IMR-90 (cell line): ENCODE measurements at regions not wholly inside any gene's neighbourhood (a gene's known extent, or its start where the extent isn't known, plus 50 kb on each side); places are given as distances from the start of the nearest gene placed in this dataset.

Experiments
- ATAC-seq: fragments of 200-7000 bp; cut with Tn5 transposase; 2 replicates; pipeline ENCODE4 v1.9.1; 2020; ENCODE audit warnings: low read depth, mild to moderate bottlenecking, moderate library complexity
- BruUV-seq: library from RNA; stranded (reverse); fragments of 400-500 nt; replicated peaks from 2 replicates; lab custom pipeline; 2021; lab: Mats Ljungman, UMichigan
- CTCF ChIA-PET: fragments of 300-600 bp; formaldehyde crosslinking; extraction: SDS; loops from one replicate; lab custom pipeline; 2021; ENCODE audit warnings: antibody characterized with exemption; lab: Yijun Ruan, JAX
- POLR2A ChIA-PET: fragments of 300-600 bp; sonication (Branson Sonifier 250); formaldehyde crosslinking; loops from one replicate; lab custom pipeline; 2022; ENCODE audit warnings: antibody characterized with exemption; ENCODE audit not compliant: unreplicated experiment; lab: Charles Lee
- DNase-seq: peaks from one replicate; pipeline ENCODE4 v3.0.0; 2013
- H2AFZ ChIP-seq: replicated peaks from 2 replicates; pipeline ENCODE3; 2013; ENCODE audit warnings: low read length, mild to moderate bottlenecking; ENCODE audit not compliant: poor library complexity
- H2AK5ac ChIP-seq: 2 replicates; pipeline ENCODE4 v1.6.1; 2013; ENCODE audit warnings: low read depth, low read length, inconsistent platforms
- H2AK9ac ChIP-seq: replicated peaks from 2 replicates; pipeline ENCODE3; 2013; ENCODE audit warnings: mild to moderate bottlenecking, low read depth, low read length, moderate library complexity; ENCODE audit not compliant: poor library complexity
- H2BK120ac ChIP-seq: 2 replicates; pipeline ENCODE4 v1.6.1; 2013; ENCODE audit warnings: low read depth, low read length, inconsistent platforms
- H2BK15ac ChIP-seq: 3 replicates; pipeline ENCODE4 v1.6.1; 2013; ENCODE audit warnings: low read depth, low read length, inconsistent platforms
- H2BK20ac ChIP-seq: 2 replicates; pipeline ENCODE4 v1.6.1; 2013; ENCODE audit warnings: low read depth, mild to moderate bottlenecking, inconsistent platforms, low read length, moderate library complexity
- H2BK5ac ChIP-seq: 2 replicates; pipeline ENCODE4 v1.6.1; 2013; ENCODE audit warnings: mild to moderate bottlenecking, low read depth, low read length, inconsistent platforms; ENCODE audit not compliant: poor library complexity, severe bottlenecking
- H3K14ac ChIP-seq: replicated peaks from 2 replicates; pipeline ENCODE4 v1.6.1; 2013; ENCODE audit warnings: low read depth, low read length, inconsistent platforms
- H3K18ac ChIP-seq: 2 replicates; pipeline ENCODE4 v1.6.1; 2013; ENCODE audit warnings: low read depth, low read length, control low read depth
- H3K23ac ChIP-seq: 2 replicates; pipeline ENCODE4 v1.6.1; 2013; ENCODE audit warnings: low read depth, low read length, inconsistent platforms
- H3K27ac ChIP-seq: 2 replicates; pipeline ENCODE4 v1.5.1; 2013; ENCODE audit warnings: mild to moderate bottlenecking, control low read depth, low read length; ENCODE audit not compliant: insufficient read depth
- H3K27me3 ChIP-seq: 2 replicates; pipeline ENCODE4 v1.6.1; 2013; ENCODE audit warnings: low read length; ENCODE audit not compliant: control insufficient read depth, insufficient read depth
- H3K36me3 ChIP-seq: 2 replicates; pipeline ENCODE4 v1.6.1; 2013; ENCODE audit warnings: low read length, mixed read lengths; ENCODE audit not compliant: control insufficient read depth, insufficient read depth
- H3K4ac ChIP-seq: 2 replicates; pipeline ENCODE4 v1.6.1; 2013; ENCODE audit warnings: low read depth, low read length, inconsistent platforms
- H3K4me1 ChIP-seq: 2 replicates; pipeline ENCODE4 v1.6.1; 2013; ENCODE audit warnings: low read length, mixed read lengths; ENCODE audit not compliant: control insufficient read depth, insufficient read depth
- H3K4me2 ChIP-seq: 2 replicates; pipeline ENCODE4 v1.6.1; 2013; ENCODE audit warnings: low read depth, mild to moderate bottlenecking, control low read depth, low read length, moderate library complexity
- H3K4me3 ChIP-seq: 2 replicates; pipeline ENCODE4 v1.5.1; 2013; ENCODE audit warnings: low read depth, mild to moderate bottlenecking, control low read depth, low read length, moderate library complexity; ENCODE audit not compliant: insufficient read depth
- H3K56ac ChIP-seq: 2 replicates; pipeline ENCODE4 v1.6.1; 2013; ENCODE audit warnings: low read length, inconsistent platforms; ENCODE audit not compliant: insufficient read depth; ENCODE audit errors: extremely low read depth
- H3K79me1 ChIP-seq, 2 experiments: 2 replicates each; pipeline ENCODE4 v1.6.1; 2013; ENCODE audit warnings: low read length in 2 of 2, inconsistent platforms in 1 of 2, low read depth in 1 of 2
- H3K9ac ChIP-seq: 2 replicates; pipeline ENCODE4 v1.6.1; 2013; ENCODE audit warnings: low read depth, low read length, control low read depth
- H3K9me1 ChIP-seq: 2 replicates; pipeline ENCODE4 v1.6.1; 2013; ENCODE audit warnings: low read length, inconsistent platforms; ENCODE audit not compliant: insufficient read depth
- H3K9me3 ChIP-seq: 2 replicates; pipeline ENCODE4 v1.6.1; 2013; ENCODE audit warnings: low read length; ENCODE audit not compliant: control insufficient read depth, insufficient read depth
- H4K20me1 ChIP-seq: 2 replicates; pipeline ENCODE4 v1.6.1; 2013; ENCODE audit warnings: low read length, inconsistent platforms; ENCODE audit not compliant: insufficient read depth
- H4K5ac ChIP-seq: 2 replicates; pipeline ENCODE4 v1.6.1; 2013; ENCODE audit warnings: mild to moderate bottlenecking, low read depth, low read length, control low read depth
- H4K8ac ChIP-seq, 2 experiments: 2 replicates each; pipeline ENCODE4 v1.6.1; 2013; ENCODE audit warnings: low read depth in 2 of 2, low read length in 2 of 2, control low read depth in 1 of 2, inconsistent platforms in 1 of 2
- H4K91ac ChIP-seq: 2 replicates; pipeline ENCODE4 v1.6.1; 2013; ENCODE audit warnings: low read depth, low read length, inconsistent platforms; ENCODE audit not compliant: insufficient read depth
- CEBPB ChIP-seq: IDR thresholded peaks from 2 replicates; pipeline ENCODE4 v1.6.1; 2012; ENCODE audit warnings: low read depth, low read length, improper control_type of control experiment
- FOS ChIP-seq: fragments of 150-350 bp; IDR thresholded peaks from 2 replicates; pipeline ENCODE4 v1.6.1; 2016; ENCODE audit warnings: low read depth, low read length
- MAZ ChIP-seq: IDR thresholded peaks from 2 replicates; pipeline ENCODE4 v1.6.1; 2012; ENCODE audit warnings: low read depth, mild to moderate bottlenecking, low read length, improper control_type of control experiment, moderate library complexity, borderline replicate concordance
- NFE2L2 ChIP-seq: fragments of 150-350 bp; IDR thresholded peaks from 2 replicates; pipeline ENCODE4 v1.6.1; 2016; ENCODE audit warnings: low read depth, mild to moderate bottlenecking, low read length
- POLR2A ChIP-seq: IDR thresholded peaks from 2 replicates; pipeline ENCODE4 v1.6.1; 2012; ENCODE audit warnings: mild to moderate bottlenecking, low read depth, low read length
- RAD21 ChIP-seq: IDR thresholded peaks from 2 replicates; pipeline ENCODE4 v1.6.1; 2012; ENCODE audit warnings: low read length, improper control_type of control experiment
- RCOR1 ChIP-seq: IDR thresholded peaks from 2 replicates; pipeline ENCODE4 v1.6.1; 2012; ENCODE audit warnings: mild to moderate bottlenecking, low read length, improper control_type of control experiment; ENCODE audit not compliant: insufficient replicate concordance
- USF2 ChIP-seq: fragments of 150-350 bp; IDR thresholded peaks from 2 replicates; pipeline ENCODE4 v1.6.1; 2017; ENCODE audit warnings: mild to moderate bottlenecking, antibody characterized with exemption, low read length, low read depth
- dilution Hi-C: fragments of 300-500 bp; cut with HindIII; formaldehyde crosslinking; loops from one replicate; pipeline ENCODE4 v1.14.3; 2018; ENCODE audit warnings: low sequenced_read_pairs; ENCODE audit not compliant: unreplicated experiment
- in situ Hi-C: fragments of 300-500 bp; cut with MboI; formaldehyde crosslinking; loops from 3 replicates; pipeline ENCODE4 v1.14.3; 2019; ENCODE audit warnings: low sequenced_read_pairs, inconsistent platforms, mixed read lengths
- intact Hi-C: fragments of 100-400 bp; cut with micrococcal nuclease; formaldehyde crosslinking; loops from 2 replicates; pipeline ENCODE4 v1.10.0; 2022
- TF ChIP-seq, protein P1 (sequence below): fragments of 150-350 bp; IDR thresholded peaks from 2 replicates; pipeline ENCODE4 v1.6.1; 2016; ENCODE audit warnings: low read depth, mild to moderate bottlenecking, low read length, moderate library complexity, borderline replicate concordance

DNA sequence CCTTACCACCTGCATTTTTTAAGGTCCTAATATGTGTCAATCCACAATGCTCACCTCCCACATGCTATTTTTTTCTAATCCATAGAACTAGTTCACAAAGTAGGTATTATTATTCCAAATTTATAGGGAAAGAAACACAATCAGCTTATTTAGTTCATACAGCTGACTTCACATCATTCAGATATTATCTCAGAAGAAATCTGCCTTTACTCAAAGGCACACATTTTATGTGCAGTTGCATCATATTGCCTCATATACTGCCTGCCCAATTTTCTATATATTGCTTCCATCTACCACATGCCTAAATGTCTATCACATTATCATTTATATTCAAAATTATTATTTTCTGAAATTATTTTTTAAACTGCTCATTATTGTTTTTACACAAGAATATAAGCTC is 88.7 kb upstream of the LUZP2 start:
- Histone ChIP-seq H2BK120ac (no peak overlapping the region), H3K4me2 (no peak overlapping the region), H3K18ac (no peak overlapping the region), H2BK15ac (no peak overlapping the region), H3K4me3 (no peak overlapping the region), H3K4me1 (no peaks in the 10 kb centered on the region), H3K79me1 (no peaks in the 10 kb centered on the region), H3K36me3 (no peaks in the 10 kb centered on the region), H2AK9ac (no peak overlapping the region), H3K27me3 (no peaks in the 10 kb centered on the region), H2AFZ (no peak overlapping the region), H3K9me1 (no peaks in the 10 kb centered on the region), H4K91ac (no peak overlapping the region), H4K8ac (no peak overlapping the region), H3K4ac (no peak overlapping the region), H4K5ac (no peak overlapping the region), H3K9me3 (no peaks in the 10 kb centered on the region), H3K9ac (no peak overlapping the region), H2AK5ac (no peak overlapping the region), H3K56ac (no peak overlapping the region), H3K14ac (no peak overlapping the region), H2BK20ac (no peak overlapping the region), H3K23ac (no peak overlapping the region), H2BK5ac (no peak overlapping the region), H3K27ac (no peak overlapping the region), H4K20me1 (no peaks in the 10 kb centered on the region)
- in situ Hi-C loops (no loop called here), dilution Hi-C loops (no loop called here), intact Hi-C loops (no loop called here)
- ChIA-PET POLR2A (no interaction called here), CTCF (interaction anchor here (1.1 kb wide), 1 partner anchor 12 kb away, joined by 4 read pairs; no protein-coding TSS in a partner anchor)
- DNase-seq: no peak
- ATAC-seq: no peak
- BruUV-seq: no TSS peak
- TF ChIP-seq RAD21: no peak
- no peak for TF ChIP-seq FOS
- no peak for TF ChIP-seq POLR2A
- no peak for TF ChIP-seq RCOR1
- no peak for TF ChIP-seq USF2
- no peak for TF ChIP-seq NFE2L2
- no peak for TF ChIP-seq CEBPB
- no peak for TF ChIP-seq MAZ
- TF ChIP-seq, protein P1, sequence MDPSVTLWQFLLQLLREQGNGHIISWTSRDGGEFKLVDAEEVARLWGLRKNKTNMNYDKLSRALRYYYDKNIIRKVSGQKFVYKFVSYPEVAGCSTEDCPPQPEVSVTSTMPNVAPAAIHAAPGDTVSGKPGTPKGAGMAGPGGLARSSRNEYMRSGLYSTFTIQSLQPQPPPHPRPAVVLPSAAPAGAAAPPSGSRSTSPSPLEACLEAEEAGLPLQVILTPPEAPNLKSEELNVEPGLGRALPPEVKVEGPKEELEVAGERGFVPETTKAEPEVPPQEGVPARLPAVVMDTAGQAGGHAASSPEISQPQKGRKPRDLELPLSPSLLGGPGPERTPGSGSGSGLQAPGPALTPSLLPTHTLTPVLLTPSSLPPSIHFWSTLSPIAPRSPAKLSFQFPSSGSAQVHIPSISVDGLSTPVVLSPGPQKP: no peak
